Uterus (tissue), 2 donors: ENCODE measurements at regions not wholly inside any gene's neighbourhood (a gene's known extent, or its start where the extent isn't known, plus 50 kb on each side); places are given as distances from the start of the nearest gene placed in this dataset.

Experiments
- POLR2A ChIP-seq, 2 donors: fragments of 450-650 bp; IDR thresholded peaks; one replicate each; pipeline ENCODE4 v1.6.1; 2016; ENCODE audit warnings: antibody characterized with exemption in 2 of 2, mild to moderate bottlenecking in 1 of 2, moderate library complexity in 1 of 2
- TF ChIP-seq, protein P1 (sequence below), 4 experiments: fragments of 200-600 bp in 2 of 4; fragments of 450-650 bp in 2 of 4; sonication (generic) in 2 of 4; IDR thresholded peaks; one replicate each; pipeline ENCODE4 v1.5.1; 2016 to 2019; ENCODE audit warnings: antibody characterized with exemption in 4 of 4, mild to moderate bottlenecking in 2 of 4, moderate library complexity in 1 of 4

GRCh38 chr12:46445093-46445492 lies 72.5 kb upstream of the SLC38A2 start:
- TF ChIP-seq, protein P1, sequence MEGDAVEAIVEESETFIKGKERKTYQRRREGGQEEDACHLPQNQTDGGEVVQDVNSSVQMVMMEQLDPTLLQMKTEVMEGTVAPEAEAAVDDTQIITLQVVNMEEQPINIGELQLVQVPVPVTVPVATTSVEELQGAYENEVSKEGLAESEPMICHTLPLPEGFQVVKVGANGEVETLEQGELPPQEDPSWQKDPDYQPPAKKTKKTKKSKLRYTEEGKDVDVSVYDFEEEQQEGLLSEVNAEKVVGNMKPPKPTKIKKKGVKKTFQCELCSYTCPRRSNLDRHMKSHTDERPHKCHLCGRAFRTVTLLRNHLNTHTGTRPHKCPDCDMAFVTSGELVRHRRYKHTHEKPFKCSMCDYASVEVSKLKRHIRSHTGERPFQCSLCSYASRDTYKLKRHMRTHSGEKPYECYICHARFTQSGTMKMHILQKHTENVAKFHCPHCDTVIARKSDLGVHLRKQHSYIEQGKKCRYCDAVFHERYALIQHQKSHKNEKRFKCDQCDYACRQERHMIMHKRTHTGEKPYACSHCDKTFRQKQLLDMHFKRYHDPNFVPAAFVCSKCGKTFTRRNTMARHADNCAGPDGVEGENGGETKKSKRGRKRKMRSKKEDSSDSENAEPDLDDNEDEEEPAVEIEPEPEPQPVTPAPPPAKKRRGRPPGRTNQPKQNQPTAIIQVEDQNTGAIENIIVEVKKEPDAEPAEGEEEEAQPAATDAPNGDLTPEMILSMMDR (IDR thresholded peaks at IDR 0.05) = no peak
- no peak for TF ChIP-seq POLR2A (IDR thresholded peaks at IDR 0.05)
